ENCODE measurements at regions not wholly inside any gene's neighbourhood (a gene's known extent, or its start where the extent isn't known, plus 50 kb on each side); places are given as distances from the start of the nearest gene placed in this dataset.
"Not testable (repeated sequence)": the region's sequence is repeated elsewhere in the genome, so short reads cannot be mapped to it uniquely, and the experiment has no call there.

- not testable (repeated sequence) for H3K36me3 ChIP-seq (ENCODE audit: control insufficient read depth in 3 of 3, insufficient read depth in 3 of 3, low read length in 3 of 3); H3K9me3 ChIP-seq (ENCODE audit: control insufficient read depth in 3 of 3, low read length in 3 of 3); H3K4me1 ChIP-seq (ENCODE audit: control insufficient read depth in 3 of 3, insufficient read depth in 3 of 3, low read length in 3 of 3); H3K9ac ChIP-seq (ENCODE audit: low read depth in 1 of 3, low read length in 3 of 3); H3K4me3 ChIP-seq (ENCODE audit: low read length in 3 of 3); H3K27me3 ChIP-seq (ENCODE audit: control insufficient read depth in 3 of 3, insufficient read depth in 3 of 3, low read length in 3 of 3); H3K27ac ChIP-seq (ENCODE audit: low read depth, low read length)
Observed at GRCh38 chr13:109702030-109702597, 84.3 kb downstream of the IRS2 start.

- no peaks in the 10 kb centered on the region for H3K36me3 ChIP-seq (ENCODE audit: control insufficient read depth in 3 of 3, insufficient read depth in 3 of 3, low read length in 3 of 3)
- no peak overlapping the region for H3K9ac ChIP-seq (ENCODE audit: low read depth in 1 of 3, low read length in 3 of 3)
- peaks cover 0 to 5% (median 0%) of the 10 kb centered on the region in 3 donors for H3K27me3 ChIP-seq (ENCODE audit: control insufficient read depth in 3 of 3, insufficient read depth in 3 of 3, low read length in 3 of 3)
- H3K4me3 ChIP-seq (ENCODE audit: low read length in 3 of 3): no peak overlapping the region
- H3K4me1 ChIP-seq (ENCODE audit: control insufficient read depth in 3 of 3, insufficient read depth in 3 of 3, low read length in 3 of 3): no peaks in the 10 kb centered on the region
- H3K9me3 ChIP-seq (ENCODE audit: control insufficient read depth in 3 of 3, low read length in 3 of 3): peaks cover 0 to 4% (median 0%) of the 10 kb centered on the region in 3 donors
- H3K27ac ChIP-seq (ENCODE audit: low read depth, low read length): no peak overlapping the region
Observed at GRCh38 chr13:109700176-109700575, 86.2 kb downstream of the IRS2 start.

GRCh38 chr13:109699628-109700071 lies 86.7 kb downstream of the IRS2 start:
- Histone ChIP-seq H3K27me3 (ENCODE audit: control insufficient read depth in 3 of 3, insufficient read depth in 3 of 3, low read length in 3 of 3) (peaks cover 0 to 5% (median 0%) of the 10 kb centered on the region in 3 donors), H3K4me1 (ENCODE audit: control insufficient read depth in 3 of 3, insufficient read depth in 3 of 3, low read length in 3 of 3) (no peaks in the 10 kb centered on the region), H3K4me3 (ENCODE audit: low read length in 3 of 3) (no peak overlapping the region), H3K27ac (ENCODE audit: low read depth, low read length) (no peak overlapping the region), H3K9ac (ENCODE audit: low read depth in 1 of 3, low read length in 3 of 3) (no peak overlapping the region), H3K36me3 (ENCODE audit: control insufficient read depth in 3 of 3, insufficient read depth in 3 of 3, low read length in 3 of 3) (no peaks in the 10 kb centered on the region), H3K9me3 (ENCODE audit: control insufficient read depth in 3 of 3, low read length in 3 of 3) (peaks cover 0 to 4% (median 0%) of the 10 kb centered on the region in 3 donors)

GRCh38 chr13:109698779-109699178 lies 87.6 kb downstream of the IRS2 start:
- no peak overlapping the region for H3K27ac ChIP-seq (ENCODE audit: low read depth, low read length)
- H3K36me3 ChIP-seq (ENCODE audit: control insufficient read depth in 3 of 3, insufficient read depth in 3 of 3, low read length in 3 of 3): no peaks in the 10 kb centered on the region

GRCh38 chr13:109697936-109698335 lies 88.4 kb downstream of the IRS2 start:
- Histone ChIP-seq H3K9ac (ENCODE audit: low read depth in 1 of 3, low read length in 3 of 3) (no peak overlapping the region), H3K27ac (ENCODE audit: low read depth, low read length) (no peak overlapping the region), H3K27me3 (ENCODE audit: control insufficient read depth in 3 of 3, insufficient read depth in 3 of 3, low read length in 3 of 3) (no peaks in the 10 kb centered on the region), H3K9me3 (ENCODE audit: control insufficient read depth in 3 of 3, low read length in 3 of 3) (no peaks in the 10 kb centered on the region), H3K4me1 (ENCODE audit: control insufficient read depth in 3 of 3, insufficient read depth in 3 of 3, low read length in 3 of 3) (no peaks in the 10 kb centered on the region), H3K36me3 (ENCODE audit: control insufficient read depth in 3 of 3, insufficient read depth in 3 of 3, low read length in 3 of 3) (no peaks in the 10 kb centered on the region), H3K4me3 (ENCODE audit: low read length in 3 of 3) (no peak overlapping the region)

More at GRCh38 chr13:109698779-109699178, 87.6 kb downstream of the IRS2 start:
- no peaks in the 10 kb centered on the region for H3K27me3 ChIP-seq (ENCODE audit: control insufficient read depth in 3 of 3, insufficient read depth in 3 of 3, low read length in 3 of 3)
- no peak overlapping the region for H3K9ac ChIP-seq (ENCODE audit: low read depth in 1 of 3, low read length in 3 of 3)
- H3K9me3 ChIP-seq (ENCODE audit: control insufficient read depth in 3 of 3, low read length in 3 of 3): no peaks in the 10 kb centered on the region
- no peak overlapping the region for H3K4me3 ChIP-seq (ENCODE audit: low read length in 3 of 3)
- H3K4me1 ChIP-seq (ENCODE audit: control insufficient read depth in 3 of 3, insufficient read depth in 3 of 3, low read length in 3 of 3): no peaks in the 10 kb centered on the region

- Histone ChIP-seq H3K9ac (ENCODE audit: low read depth in 1 of 3, low read length in 3 of 3) (no peak overlapping the region), H3K4me1 (ENCODE audit: control insufficient read depth in 3 of 3, insufficient read depth in 3 of 3, low read length in 3 of 3) (no peaks in the 10 kb centered on the region), H3K36me3 (ENCODE audit: control insufficient read depth in 3 of 3, insufficient read depth in 3 of 3, low read length in 3 of 3) (no peaks in the 10 kb centered on the region), H3K4me3 (ENCODE audit: low read length in 3 of 3) (no peak overlapping the region), H3K9me3 (ENCODE audit: control insufficient read depth in 3 of 3, low read length in 3 of 3) (no peaks in the 10 kb centered on the region), H3K27ac (ENCODE audit: low read depth, low read length) (no peak overlapping the region), H3K27me3 (ENCODE audit: control insufficient read depth in 3 of 3, insufficient read depth in 3 of 3, low read length in 3 of 3) (no peaks in the 10 kb centered on the region)
Observed at GRCh38 chr13:109695402-109696190, 90.8 kb downstream of the IRS2 start.

- Histone ChIP-seq H3K9ac (ENCODE audit: low read depth in 1 of 3, low read length in 3 of 3) (no peak overlapping the region), H3K9me3 (ENCODE audit: control insufficient read depth in 3 of 3, low read length in 3 of 3) (no peaks in the 10 kb centered on the region), H3K4me3 (ENCODE audit: low read length in 3 of 3) (no peak overlapping the region), H3K27me3 (ENCODE audit: control insufficient read depth in 3 of 3, insufficient read depth in 3 of 3, low read length in 3 of 3) (no peaks in the 10 kb centered on the region), H3K4me1 (ENCODE audit: control insufficient read depth in 3 of 3, insufficient read depth in 3 of 3, low read length in 3 of 3) (no peaks in the 10 kb centered on the region), H3K36me3 (ENCODE audit: control insufficient read depth in 3 of 3, insufficient read depth in 3 of 3, low read length in 3 of 3) (no peaks in the 10 kb centered on the region), H3K27ac (ENCODE audit: low read depth, low read length) (no peak overlapping the region)
Observed at GRCh38 chr13:109694972-109695371, 91.4 kb downstream of the IRS2 start.

GRCh38 chr13:109693213-109693612 lies 93.2 kb downstream of the IRS2 start:
- no peaks in the 10 kb centered on the region for H3K4me1 ChIP-seq (ENCODE audit: control insufficient read depth in 3 of 3, insufficient read depth in 3 of 3, low read length in 3 of 3)
- no peak overlapping the region for H3K27ac ChIP-seq (ENCODE audit: low read depth, low read length)
- no peak overlapping the region for H3K4me3 ChIP-seq (ENCODE audit: low read length in 3 of 3)
- no peaks in the 10 kb centered on the region for H3K9me3 ChIP-seq (ENCODE audit: control insufficient read depth in 3 of 3, low read length in 3 of 3)
- H3K27me3 ChIP-seq (ENCODE audit: control insufficient read depth in 3 of 3, insufficient read depth in 3 of 3, low read length in 3 of 3): no peaks in the 10 kb centered on the region
- H3K36me3 ChIP-seq (ENCODE audit: control insufficient read depth in 3 of 3, insufficient read depth in 3 of 3, low read length in 3 of 3): no peaks in the 10 kb centered on the region
- H3K9ac ChIP-seq (ENCODE audit: low read depth in 1 of 3, low read length in 3 of 3): no peak overlapping the region

- Histone ChIP-seq H3K27me3 (ENCODE audit: control insufficient read depth in 3 of 3, insufficient read depth in 3 of 3, low read length in 3 of 3) (no peaks in the 10 kb centered on the region), H3K4me1 (ENCODE audit: control insufficient read depth in 3 of 3, insufficient read depth in 3 of 3, low read length in 3 of 3) (no peaks in the 10 kb centered on the region), H3K9me3 (ENCODE audit: control insufficient read depth in 3 of 3, low read length in 3 of 3) (no peaks in the 10 kb centered on the region), H3K4me3 (ENCODE audit: low read length in 3 of 3) (no peak overlapping the region), H3K9ac (ENCODE audit: low read depth in 1 of 3, low read length in 3 of 3) (no peak overlapping the region), H3K36me3 (ENCODE audit: control insufficient read depth in 3 of 3, insufficient read depth in 3 of 3, low read length in 3 of 3) (no peaks in the 10 kb centered on the region), H3K27ac (ENCODE audit: low read depth, low read length) (no peak overlapping the region)
Observed at GRCh38 chr13:109691689-109692088, 94.7 kb downstream of the IRS2 start.

Data from skeletal muscle tissue (tissue), 3 donors.